Prostate gland (tissue), 2 donors: ENCODE measurements at regions not wholly inside any gene's neighbourhood (a gene's known extent, or its start where the extent isn't known, plus 50 kb on each side); places are given as distances from the start of the nearest gene placed in this dataset.

Experiments used
- CTCF ChIP-seq, 4 experiments: fragments of 200-600 bp in 2 of 4; fragments of 450-650 bp in 2 of 4; sonication (generic) in 2 of 4; IDR thresholded peaks; 1 replicate in 3 of 4; 2 replicates in 1 of 4; pipeline ENCODE4 v1.5.1; 2016 to 2019; ENCODE audit warnings: antibody characterized with exemption in 4 of 4, mild to moderate bottlenecking in 2 of 4, moderate library complexity in 2 of 4
- POLR2A ChIP-seq: fragments of 450-650 bp; IDR thresholded peaks from one replicate; pipeline ENCODE4 v1.6.1; 2016; ENCODE audit warnings: antibody characterized with exemption, mild to moderate bottlenecking
- POLR2AphosphoS5 ChIP-seq: sonication (generic); formaldehyde crosslinking; IDR thresholded peaks from one replicate; pipeline ENCODE4 v1.6.1; 2017; ENCODE audit warnings: antibody characterized with exemption

GRCh38 chr5:155761502-155761901, 565.5 kb upstream of the SGCD start:
- no peak for TF ChIP-seq CTCF (IDR thresholded peaks at IDR 0.05)
- no peak for TF ChIP-seq POLR2AphosphoS5
- no peak for TF ChIP-seq POLR2A
